ELF-1 (cell line): ENCODE measurements at regions not wholly inside any gene's neighbourhood (a gene's known extent, or its start where the extent isn't known, plus 50 kb on each side); places are given as distances from the start of the nearest gene placed in this dataset.
A peak's percentile ranks its signal among the peaks of the same experiment; 100 is the strongest.

Source experiments
- DNase-seq: peaks from one replicate; pipeline ENCODE4 v3.0.0-alpha.2; 2016; ENCODE audit warnings: low read depth, low spot score

DNA sequence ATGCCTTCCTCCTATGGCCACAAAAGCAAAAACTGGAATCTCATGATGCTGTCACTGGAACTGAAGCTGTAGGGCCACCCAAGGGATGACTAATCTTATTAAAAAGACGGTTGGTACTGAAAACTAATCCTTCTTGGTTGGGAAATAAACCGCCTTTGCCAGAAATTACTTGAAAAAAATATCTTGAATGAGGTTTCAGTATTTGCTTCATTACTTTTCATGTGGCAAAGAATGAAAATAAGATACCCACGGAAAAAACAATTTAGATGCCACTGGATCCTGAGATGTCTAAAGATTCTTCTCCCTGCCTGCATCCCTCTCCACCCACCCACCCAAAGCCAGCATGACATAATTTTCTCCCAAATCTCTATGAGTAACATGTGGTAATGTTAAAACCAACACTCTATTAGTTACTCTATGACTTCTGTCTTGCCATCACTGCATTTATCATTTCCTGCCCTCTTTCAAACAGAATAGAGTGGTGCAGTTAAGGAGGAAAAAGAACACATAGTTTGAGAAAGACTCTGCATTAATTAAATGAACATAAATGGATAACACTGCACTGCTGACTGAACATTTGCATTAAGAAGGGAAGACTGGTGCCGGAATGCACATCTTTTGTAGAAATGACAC is 111.8 kb upstream of the DPH6 start:
- no peak for DNase-seq

DNA sequence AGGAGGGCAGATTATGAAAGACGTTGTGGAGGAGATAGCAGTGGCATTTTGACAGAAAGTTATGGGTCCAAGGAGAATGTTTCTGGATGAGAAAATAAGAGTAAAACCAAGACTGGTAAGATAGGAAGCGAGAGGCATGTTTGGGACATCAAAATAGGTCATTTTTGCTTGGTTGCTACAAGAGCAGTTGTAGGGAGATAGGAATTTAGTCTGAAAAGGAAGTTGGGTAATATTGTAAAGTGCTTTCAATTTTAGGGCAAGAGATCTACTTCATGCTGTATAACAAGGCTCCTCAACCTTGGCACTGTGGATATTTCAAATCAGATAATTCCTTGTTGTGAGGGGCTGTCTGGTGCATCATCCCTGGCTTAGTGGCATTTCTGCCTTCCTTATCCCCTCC is 118.0 kb upstream of the DPH6 start:
- DNase-seq, result no peak

DNA sequence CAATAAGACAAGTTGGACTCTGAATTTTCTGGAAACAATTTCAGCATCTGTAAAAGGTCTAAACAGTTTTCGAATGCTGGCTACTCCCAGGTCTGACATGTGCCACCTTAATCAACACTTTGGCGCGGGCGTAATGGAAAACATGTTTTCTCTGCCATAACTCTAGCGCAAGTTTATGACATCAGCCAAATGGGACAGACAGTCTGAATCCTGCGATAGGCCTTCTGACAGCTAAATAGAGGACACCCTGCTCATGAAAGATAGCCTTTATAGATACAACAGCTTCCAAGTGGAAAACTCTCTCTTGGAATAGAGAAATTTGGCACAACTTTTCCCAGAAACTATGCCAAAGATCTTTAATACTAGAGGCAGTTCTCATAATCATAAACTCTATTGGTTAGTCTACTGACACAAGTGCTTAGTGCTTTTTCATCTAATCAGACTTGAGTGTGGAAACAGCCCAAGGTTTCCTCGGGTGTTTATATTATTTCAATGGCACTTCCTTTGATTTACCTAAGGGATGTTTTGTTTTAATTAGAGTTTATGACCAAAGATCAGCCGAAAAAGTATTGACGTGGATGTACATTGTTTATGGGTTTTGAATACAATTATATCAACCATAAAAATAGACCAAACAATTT is 120.1 kb upstream of the DPH6 start:
- DNase-seq, result no peak

DNA sequence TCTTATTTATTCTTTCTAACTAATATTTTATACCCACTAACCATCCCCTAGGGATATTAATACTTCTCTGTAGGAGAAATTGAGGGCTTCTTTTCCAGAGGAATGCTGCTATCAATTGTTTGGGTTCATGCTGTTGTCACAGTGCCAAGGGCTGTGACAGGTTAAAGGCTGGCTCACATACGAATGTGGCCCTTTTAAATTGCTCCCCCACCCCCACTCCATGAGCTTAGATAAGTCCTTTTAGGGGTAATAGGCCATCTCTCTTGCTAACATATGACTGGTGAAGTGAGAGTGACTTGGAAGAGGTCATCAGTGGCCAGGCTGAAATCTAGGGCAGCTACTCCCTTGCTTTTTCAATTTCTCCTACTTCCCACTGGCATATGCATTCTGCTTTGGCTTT is 121.9 kb upstream of the DPH6 start:
- no peak for DNase-seq

DNA sequence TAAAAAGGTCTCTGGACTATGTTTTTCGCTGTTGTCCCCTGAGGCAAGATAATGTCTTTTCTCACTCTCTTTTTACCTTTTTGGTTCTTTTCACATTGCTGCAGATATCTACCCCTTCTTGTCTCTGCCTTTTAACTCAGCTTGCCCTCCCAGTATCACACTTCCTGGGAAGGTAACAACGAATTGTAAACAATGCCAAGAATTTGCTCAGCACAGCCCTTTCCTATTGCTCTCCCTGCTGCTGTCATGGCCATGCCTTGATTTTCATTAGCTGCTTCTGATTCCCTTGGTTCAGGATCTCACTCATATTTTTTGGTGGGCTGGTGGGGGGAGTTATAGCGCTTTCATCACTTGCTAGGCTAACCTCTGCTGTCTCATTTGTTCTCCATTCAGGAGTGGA is 123.1 kb upstream of the DPH6 start:
- DNase-seq, result peak; percentile 44

DNA sequence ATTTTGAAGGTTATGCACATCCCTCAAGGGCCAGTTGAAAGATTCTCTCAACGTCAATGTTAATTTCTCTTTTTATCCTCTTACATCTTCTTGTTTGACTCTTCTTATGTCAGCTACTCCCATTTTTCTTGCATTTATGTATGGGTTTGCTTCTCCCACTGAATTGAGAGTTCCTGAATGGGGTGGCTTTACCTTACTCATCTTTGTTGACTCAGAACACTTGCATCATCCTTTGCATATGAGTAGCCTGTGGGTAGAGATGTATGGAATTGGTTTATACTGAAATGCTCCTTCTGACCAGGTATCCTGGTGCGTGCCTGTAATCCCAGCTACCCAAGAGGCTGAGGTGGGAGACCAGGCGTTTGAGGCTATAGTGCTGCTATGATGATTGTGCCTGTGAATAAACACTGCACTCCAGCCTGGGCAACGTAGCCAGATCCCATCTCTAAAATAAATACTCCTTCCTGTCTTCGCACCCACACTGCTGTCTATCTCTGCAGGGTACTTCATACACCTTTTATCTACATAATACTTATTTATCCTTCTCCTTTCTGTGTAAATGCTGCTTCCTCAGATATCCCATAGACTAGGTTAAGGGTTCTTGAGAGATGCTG is 123.6 kb upstream of the DPH6 start:
- DNase-seq, result no peak

DNA sequence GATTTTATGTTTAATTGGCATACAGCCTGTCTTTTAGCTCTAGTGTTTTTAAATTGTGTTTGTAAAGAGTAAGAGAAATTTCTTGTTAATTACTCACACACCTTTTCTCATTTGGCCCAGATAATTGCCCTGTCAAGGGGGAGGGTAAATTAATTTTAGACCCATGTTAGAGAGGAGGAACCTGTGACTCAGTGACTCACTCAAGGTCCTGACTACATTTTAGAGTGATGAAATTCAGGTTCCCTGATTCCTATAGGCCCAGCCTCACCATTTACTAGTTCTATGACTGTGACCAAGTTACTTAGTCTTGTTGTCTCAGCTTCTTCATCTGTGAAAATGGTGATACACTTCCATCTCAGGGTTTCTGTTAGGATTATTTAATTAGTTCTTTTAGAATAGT is 125.2 kb upstream of the DPH6 start:
- DNase-seq, result no peak

DNA sequence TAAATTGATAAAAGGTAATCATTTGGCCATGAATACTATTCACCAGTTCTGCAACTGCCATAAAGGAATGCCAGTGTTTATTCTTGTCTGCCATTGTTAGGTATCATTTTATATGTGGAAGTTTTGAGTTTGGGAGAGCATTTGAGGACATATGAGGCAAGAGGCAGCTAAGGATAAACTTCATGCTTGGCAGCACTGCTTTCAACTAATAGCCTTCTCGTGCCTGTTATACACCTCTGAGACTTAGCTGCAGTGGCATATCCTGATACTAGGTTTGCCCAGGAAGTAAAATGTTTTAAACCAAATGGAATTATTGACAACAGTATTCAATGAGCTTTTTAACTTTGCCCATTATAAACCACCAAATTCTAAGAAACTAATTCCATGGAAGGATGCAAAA is 126.0 kb upstream of the DPH6 start:
- DNase-seq, result no peak

DNA sequence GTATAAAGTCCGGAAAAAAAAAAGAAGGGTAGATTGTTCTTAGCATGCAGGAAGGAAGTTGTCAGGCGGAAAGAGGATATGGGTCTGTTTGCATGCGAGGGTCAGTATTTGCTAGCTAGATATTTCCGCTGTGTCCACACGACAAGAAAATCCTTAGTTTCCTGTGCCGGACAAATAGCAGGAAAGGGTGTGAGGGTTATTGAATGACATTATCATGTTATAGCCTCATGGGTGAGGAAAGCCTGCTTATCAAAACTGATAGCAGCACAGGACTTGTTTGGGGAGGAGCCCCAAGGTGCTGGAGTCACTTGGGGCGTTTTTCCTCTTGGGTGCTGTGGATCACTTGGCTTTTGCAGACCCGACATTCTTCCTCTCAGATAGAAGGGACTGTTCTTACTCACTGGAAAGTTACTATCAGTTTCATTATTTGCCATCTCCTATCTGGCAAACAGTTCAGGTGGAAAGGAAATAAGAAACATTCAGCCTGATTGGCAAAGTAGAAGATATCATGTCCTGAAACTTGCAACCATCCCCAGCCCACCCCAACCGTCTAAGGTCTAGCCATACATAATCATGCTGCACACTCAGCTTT is 127.2 kb upstream of the DPH6 start:
- no peak for DNase-seq

DNA sequence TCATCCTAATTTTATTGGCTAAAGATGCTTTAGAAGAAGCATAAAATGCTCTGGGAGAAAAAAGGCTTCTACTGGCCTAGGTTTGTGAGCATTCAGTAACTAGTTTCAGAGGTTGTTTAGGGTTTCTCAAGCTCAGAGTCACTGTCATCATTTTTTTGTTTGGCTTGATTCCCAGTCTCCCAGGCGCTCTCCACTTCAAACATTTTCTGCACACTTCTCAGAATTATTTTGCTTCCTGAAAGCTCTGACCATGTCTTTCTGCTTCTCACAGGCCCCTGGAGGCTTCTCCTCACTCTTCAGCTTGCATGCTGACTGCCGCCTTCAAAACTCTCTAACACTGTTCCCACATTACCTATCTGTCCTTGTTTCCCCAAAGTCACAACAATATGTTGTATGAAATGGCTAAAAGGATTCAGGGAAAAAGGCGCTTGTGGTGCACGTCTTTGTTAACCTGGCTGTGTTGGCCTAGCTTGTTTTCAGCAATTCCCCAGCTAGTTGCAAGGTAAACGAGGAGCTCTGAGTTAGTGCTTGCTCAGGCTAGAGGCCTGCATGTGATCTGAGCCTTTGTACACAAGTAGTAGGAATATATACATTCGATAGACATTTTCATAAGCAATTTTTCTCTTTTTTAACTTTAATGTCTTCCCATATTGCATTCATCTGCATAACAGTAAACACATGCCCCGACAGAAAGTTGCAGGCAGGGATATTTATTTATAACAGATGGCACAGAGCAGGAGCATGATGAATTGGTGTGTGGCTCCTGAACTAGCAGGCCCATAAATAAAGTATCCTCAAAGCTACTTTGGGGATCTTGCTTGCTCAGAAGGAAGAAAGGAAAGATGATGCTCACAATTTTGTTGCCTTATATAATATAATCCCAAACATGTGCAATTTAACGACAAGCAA is 129.2 kb upstream of the DPH6 start:
- no peak for DNase-seq

DNA sequence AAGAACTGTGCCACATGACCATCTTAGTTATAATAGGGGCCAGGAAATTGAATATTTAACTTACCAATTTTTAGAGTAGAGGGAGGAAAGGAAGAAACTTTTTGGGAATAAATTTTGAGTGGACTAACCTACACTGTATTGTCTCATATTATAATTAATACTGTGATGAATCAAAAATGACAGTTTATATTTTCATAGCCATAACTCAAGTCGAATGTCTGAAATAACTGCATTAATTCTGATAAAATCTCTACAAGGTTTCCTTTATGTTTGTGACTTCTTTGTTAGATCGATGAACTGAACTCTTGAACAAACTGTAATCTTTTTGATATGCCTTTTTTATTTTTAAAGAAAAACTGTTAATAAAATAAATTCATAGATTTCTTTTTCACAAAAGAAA is 132.8 kb upstream of the DPH6 start:
- DNase-seq, result no peak

DNA sequence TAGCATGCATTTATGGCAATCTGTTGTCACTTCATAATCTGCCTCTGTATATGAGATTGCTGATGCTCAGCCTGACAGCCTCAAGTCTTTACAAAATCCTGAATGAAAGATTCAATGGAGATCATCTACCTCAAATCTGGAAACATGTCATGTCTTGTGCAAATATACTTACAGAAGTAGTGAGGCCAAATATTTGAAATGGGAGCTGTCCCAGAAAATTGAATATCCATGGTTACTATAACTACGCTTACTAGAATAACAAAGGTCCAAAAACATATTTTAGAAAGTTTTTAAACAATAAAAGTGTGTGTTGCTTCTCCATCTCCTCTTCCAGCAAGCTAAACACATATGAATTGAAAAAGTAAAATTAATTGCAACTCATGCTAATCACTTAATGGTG is 133.2 kb upstream of the DPH6 start:
- DNase-seq, result no peak

DNA sequence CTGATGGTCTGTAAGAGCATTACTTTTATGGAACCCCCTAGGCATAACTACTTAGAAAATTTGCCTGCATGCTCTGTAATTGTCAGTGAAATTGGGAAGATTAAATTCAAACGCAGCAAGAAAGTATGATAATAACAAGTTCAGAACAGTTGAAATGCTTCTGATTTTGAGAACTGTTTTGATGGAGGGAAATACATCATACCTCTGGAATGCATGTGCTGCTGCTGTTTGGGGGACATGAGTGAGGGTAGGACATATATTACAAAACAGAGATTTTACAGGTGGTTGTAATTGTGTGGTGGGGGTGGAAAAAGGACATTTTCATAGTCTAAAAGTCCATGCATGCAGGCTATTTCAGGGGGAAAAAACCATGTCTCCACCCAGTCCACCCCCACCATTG is 135.0 kb upstream of the DPH6 start:
- DNase-seq, result no peak

DNA sequence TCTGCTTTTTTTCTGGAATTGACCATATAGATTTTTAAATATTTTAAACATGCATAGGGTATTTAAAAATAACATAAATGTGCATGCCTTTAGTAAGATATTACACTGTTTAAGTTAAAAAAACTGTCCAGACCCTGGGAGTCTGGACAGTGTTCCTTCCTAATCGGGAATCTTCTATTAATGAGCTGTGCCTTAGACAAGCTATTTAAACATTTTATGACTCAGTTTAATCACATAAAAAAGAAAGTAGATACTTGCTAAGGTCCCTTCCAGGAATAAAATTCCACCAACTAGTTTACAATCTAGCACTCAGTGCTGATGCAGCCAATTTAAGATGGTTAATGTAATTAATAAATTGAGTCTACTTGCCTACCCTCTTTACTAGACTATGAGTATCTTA is 140.4 kb upstream of the DPH6 start:
- no peak for DNase-seq

DNA sequence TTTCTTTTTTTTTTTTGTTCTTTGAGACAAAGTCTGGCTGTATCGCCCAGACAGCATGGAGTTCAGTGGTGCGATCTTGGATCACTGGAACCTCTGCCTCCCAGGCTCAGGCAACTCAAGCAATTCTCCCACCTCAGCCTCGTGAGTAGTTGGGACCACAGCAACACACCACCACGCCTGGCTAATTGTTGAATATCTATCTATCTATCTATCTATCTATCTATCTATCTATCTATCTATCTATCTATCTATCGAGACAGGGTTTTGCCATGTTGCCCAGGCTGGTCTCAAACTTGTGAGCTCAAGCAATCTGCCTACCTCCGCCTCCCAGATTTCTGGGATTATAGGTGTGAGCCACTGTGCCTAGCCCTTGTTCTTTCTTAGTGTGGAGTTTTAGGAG is 143.3 kb upstream of the DPH6 start:
- DNase-seq, result no peak

DNA sequence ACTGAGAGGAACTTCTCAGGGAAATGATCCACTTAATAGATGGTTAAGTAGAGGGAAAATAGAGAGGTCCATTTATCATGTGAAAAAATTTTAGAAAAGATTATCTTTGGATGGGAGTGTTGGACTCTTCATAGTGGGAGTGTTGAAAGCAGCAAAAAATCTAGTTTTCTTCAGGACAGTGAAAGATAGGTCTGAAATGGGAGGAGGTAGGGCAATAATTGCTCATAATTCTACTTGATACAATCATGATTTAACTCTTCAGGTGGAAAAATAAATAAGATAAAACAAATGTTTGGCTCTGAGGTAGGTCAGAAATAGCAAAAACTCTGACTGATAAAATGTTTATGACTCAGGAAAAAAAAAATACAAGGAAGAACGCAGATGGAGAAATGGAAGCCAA is 144.1 kb upstream of the DPH6 start:
- DNase-seq, result no peak

DNA sequence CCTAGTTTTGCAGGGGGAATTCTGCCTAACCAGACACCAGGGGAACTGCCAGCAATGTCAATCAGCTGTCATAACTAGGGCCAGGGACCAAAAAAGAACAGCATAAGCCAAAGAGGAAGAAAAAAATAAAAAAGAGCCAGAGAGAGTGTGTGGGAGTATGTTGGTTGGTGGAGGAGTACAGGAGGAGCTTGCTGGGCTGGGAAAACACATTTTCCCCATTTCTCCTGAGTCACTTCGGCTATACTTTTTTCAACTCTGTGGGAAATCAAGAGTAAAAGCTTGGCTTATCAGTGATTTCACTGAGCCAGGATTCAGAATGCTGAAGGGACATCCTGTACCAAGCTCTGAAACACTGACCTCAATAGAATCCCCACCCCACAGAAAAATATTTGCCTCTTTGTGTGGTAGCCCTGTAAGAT is 144.7 kb upstream of the DPH6 start:
- no peak for DNase-seq

DNA sequence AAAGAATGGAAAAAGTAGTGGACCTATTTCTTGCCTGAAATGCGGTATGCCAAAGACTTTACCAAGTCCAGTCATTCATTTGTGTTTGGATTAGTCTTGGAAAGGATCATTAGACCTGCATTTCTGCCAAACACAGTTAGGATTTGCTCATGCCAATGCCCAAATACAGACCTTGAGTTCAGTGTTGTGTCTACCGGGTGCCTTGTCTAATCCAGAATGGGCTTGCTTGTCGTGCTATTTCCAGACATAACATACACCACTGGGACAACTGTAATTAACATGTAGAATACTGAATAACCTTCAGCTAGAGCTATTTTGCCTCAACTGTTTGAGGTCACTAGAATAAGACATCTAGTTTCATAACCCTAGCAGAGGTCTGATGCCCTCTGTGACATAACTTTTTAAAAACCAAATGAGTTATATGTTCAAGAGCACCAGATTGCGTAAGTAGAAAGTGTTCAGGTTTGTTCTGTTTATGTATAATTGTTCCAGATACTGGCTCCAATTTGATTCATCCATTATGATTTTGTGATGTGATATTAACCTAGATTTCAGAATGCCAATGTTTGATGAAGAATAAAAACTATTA is 145.3 kb upstream of the DPH6 start:
- no peak for DNase-seq

DNA sequence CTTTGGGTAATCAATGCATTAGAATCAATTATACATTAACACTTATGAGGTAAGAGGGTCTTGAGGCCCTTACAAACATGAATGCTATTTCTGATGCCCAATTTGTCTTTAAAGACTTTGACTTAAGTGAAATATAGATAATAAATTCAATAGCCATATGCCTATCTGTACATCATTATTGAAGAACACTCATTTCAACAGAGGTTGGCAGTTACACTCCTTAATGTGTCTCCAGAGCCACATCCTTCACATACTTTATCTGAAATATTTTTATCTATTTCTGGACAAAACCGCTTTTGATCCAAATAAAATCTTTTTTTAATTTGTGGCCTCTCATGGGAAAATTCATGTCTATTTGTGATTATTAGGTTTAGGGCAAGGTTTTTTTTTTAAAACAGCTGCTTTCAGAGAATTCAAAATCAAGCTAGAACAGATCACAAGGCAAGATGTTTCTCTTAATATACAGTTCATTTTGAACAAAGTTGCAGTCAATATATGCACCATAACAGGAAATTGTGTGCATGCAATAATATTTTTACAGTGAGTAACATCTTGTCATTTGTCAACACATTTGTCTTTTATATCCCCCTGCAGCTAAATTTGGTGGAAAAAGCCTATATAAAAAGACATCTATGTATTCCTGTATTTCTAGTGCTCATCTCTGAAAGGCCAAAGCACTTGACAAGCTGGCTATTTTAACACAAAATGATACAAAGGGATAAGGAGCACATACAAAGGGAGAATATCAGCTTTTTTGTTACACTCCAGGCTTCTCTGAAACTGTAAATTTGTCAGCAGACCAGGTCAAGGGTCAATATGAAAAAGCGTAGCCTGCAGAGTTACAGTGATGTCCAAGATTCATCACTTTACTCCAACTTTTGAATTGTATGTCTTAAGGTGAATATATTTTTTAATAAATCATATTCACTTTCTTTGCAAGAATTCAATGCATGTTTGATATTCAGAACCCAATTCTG is 146.2 kb upstream of the DPH6 start:
- no peak for DNase-seq

DNA sequence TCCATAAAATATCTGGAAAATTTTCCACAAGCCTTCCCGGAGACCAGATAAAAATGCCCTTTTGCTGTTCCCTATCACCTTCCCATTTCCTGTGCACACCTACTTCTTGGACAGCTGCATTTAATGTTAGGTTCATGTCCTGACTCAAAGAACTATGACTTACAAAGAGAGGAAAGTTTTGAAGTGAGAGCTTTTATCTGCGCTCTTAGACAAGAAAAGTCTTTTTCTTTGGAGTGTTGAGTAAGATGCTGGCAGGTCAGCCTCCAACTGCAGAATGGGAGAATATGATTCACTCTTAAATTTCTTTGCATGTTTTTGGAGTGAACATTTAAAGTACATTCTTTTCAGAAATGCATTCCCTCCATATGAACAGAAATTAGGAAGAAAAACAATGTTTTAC is 147.3 kb upstream of the DPH6 start:
- no peak for DNase-seq
